ENCODE measurements at regions not wholly inside any gene's neighbourhood (a gene's known extent, or its start where the extent isn't known, plus 50 kb on each side); places are given as distances from the start of the nearest gene placed in this dataset.

DNA sequence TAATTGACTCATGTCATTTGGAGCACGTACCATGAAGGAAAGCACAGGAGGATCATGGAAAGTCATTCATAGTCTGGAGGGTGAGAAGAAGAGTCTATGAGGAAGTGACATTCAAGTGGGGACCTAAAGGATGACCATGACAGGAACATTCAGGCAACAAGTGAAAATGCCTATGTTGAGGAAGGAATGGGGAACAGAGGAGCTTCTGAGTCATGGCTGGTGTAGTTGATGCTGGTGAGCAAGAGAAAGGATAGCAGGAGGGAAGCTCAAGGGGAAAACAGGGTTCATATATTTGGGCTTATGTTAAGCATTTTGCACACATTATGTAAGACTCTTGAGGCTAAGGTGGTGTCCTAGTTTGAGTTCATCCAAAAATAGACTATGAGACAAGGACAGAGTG is 318.6 kb downstream of the HNRNPD start:
- H4K20me1 ChIP-seq (ENCODE audit: control insufficient read depth, extremely low read depth, insufficient read depth, low read length): no peaks in the 10 kb centered on the region
- no peaks in the 10 kb centered on the region for H3K36me3 ChIP-seq (ENCODE audit: control insufficient read depth in 2 of 2, extremely low read depth in 1 of 2, insufficient read depth in 2 of 2, low read length in 2 of 2)
- DNase-seq (ENCODE audit: low read depth, low spot score) (no peak), FAIRE-seq (no peak)
- H3K9ac ChIP-seq (ENCODE audit: control insufficient read depth, extremely low read depth, insufficient read depth, low read length): no peak overlapping the region
- no peaks in the 10 kb centered on the region for H3K27me3 ChIP-seq (ENCODE audit: control insufficient read depth, extremely low read depth, insufficient read depth, low read length)
- no peak overlapping the region for H2AFZ ChIP-seq (ENCODE audit: control insufficient read depth, low read length)
- TF ChIP-seq CTCF (optimal IDR thresholded peaks at IDR 0.05 in 1 of 3, IDR thresholded peaks at IDR 0.05 in 1 of 3, conservative IDR thresholded peaks at IDR 0.05 in 1 of 3; ENCODE audit: extremely low read depth in 1 of 3, insufficient read depth in 2 of 3, low read length in 3 of 3) (no peak), EZH2 (IDR thresholded peaks at IDR 0.05; ENCODE audit: low read length) (no peak)
- H3K79me2 ChIP-seq (ENCODE audit: control insufficient read depth, insufficient read depth, low read length): no peaks in the 10 kb centered on the region
- no peaks in the 10 kb centered on the region for H3K9me3 ChIP-seq (ENCODE audit: control insufficient read depth, low read depth, low read length)
- no peak overlapping the region for H3K4me3 ChIP-seq (ENCODE audit: control insufficient read depth in 2 of 3, extremely low read depth in 1 of 3, insufficient read depth in 2 of 3, low read depth in 1 of 3, low read length in 3 of 3)
- no peak overlapping the region for H3K4me2 ChIP-seq (ENCODE audit: control insufficient read depth, extremely low read depth, insufficient read depth, low read depth, low read length)
- no peaks in the 10 kb centered on the region for H3K9me1 ChIP-seq (ENCODE audit: control insufficient read depth, extremely low read depth, insufficient read depth, low read length)
- H3K27ac ChIP-seq (ENCODE audit: control insufficient read depth, insufficient read depth, low read length): no peak overlapping the region
- dilution Hi-C loops (cut with MboI; ENCODE audit: extremely low pct_ligation_motif_present, low sequenced_read_pairs): no loop called here
- H3K4me1 ChIP-seq (ENCODE audit: control insufficient read depth, extremely low read depth, insufficient read depth, low read length): no peaks in the 10 kb centered on the region

DNA sequence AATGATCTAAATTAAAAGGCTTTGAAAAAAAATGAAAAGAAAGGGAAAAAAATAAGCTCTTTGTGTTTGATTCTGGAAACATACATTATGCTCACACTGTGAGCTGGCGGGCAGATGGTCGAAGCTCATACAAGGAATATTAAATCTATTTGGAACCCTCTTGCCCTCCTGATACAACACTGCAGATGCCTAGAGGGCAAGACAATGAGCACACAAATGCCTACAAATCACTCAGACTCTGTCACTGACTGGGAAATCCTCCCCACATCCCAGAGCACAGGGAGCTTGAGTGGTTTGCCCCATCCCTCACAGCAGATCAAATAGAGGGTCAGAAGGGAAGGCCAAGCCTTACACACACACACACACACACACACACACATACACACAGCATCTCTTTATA is 320.4 kb downstream of the HNRNPD start:
- H3K27ac ChIP-seq (ENCODE audit: control insufficient read depth, insufficient read depth, low read length): no peak overlapping the region
- H3K4me1 ChIP-seq (ENCODE audit: control insufficient read depth, extremely low read depth, insufficient read depth, low read length): no peaks in the 10 kb centered on the region
- dilution Hi-C loops (cut with MboI; ENCODE audit: extremely low pct_ligation_motif_present, low sequenced_read_pairs): no loop called here
- no peak for TF ChIP-seq CTCF (optimal IDR thresholded peaks at IDR 0.05 in 1 of 3, IDR thresholded peaks at IDR 0.05 in 1 of 3, conservative IDR thresholded peaks at IDR 0.05 in 1 of 3; ENCODE audit: extremely low read depth in 1 of 3, insufficient read depth in 2 of 3, low read length in 3 of 3)
- no peak for TF ChIP-seq EZH2 (IDR thresholded peaks at IDR 0.05; ENCODE audit: low read length)
- no peaks in the 10 kb centered on the region for H3K36me3 ChIP-seq (ENCODE audit: control insufficient read depth in 2 of 2, extremely low read depth in 1 of 2, insufficient read depth in 2 of 2, low read length in 2 of 2)
- H3K27me3 ChIP-seq (ENCODE audit: control insufficient read depth, extremely low read depth, insufficient read depth, low read length): no peaks in the 10 kb centered on the region
- no peaks in the 10 kb centered on the region for H3K9me3 ChIP-seq (ENCODE audit: control insufficient read depth, low read depth, low read length)
- no peak overlapping the region for H3K4me3 ChIP-seq (ENCODE audit: control insufficient read depth in 2 of 3, extremely low read depth in 1 of 3, insufficient read depth in 2 of 3, low read depth in 1 of 3, low read length in 3 of 3)
- H2AFZ ChIP-seq (ENCODE audit: control insufficient read depth, low read length): no peak overlapping the region
- no peaks in the 10 kb centered on the region for H3K9me1 ChIP-seq (ENCODE audit: control insufficient read depth, extremely low read depth, insufficient read depth, low read length)
- FAIRE-seq (no peak), DNase-seq (ENCODE audit: low read depth, low spot score) (no peak)
- H3K79me2 ChIP-seq (ENCODE audit: control insufficient read depth, insufficient read depth, low read length): no peaks in the 10 kb centered on the region
- H4K20me1 ChIP-seq (ENCODE audit: control insufficient read depth, extremely low read depth, insufficient read depth, low read length): no peaks in the 10 kb centered on the region
- no peak overlapping the region for H3K4me2 ChIP-seq (ENCODE audit: control insufficient read depth, extremely low read depth, insufficient read depth, low read depth, low read length)
- H3K9ac ChIP-seq (ENCODE audit: control insufficient read depth, extremely low read depth, insufficient read depth, low read length): no peak overlapping the region

Measured in keratinocyte (primary cell).